ENCODE measurements at regions not wholly inside any gene's neighbourhood (a gene's known extent, or its start where the extent isn't known, plus 50 kb on each side); places are given as distances from the start of the nearest gene placed in this dataset.

- Mint-ChIP-seq H3K9me3 (ENCODE audit: low read depth, unreplicated experiment) (no peaks in the 10 kb centered on the region), H3K27ac (ENCODE audit: unreplicated experiment) (no peak overlapping the region), H3K27me3 (ENCODE audit: unreplicated experiment) (no peaks in the 10 kb centered on the region)
Observed at GRCh38 chr6:115798229-115798628, 262.5 kb downstream of the FRK start.

GRCh38 chr6:115796829-115797228 lies 263.9 kb downstream of the FRK start:
- CTCF ChIA-PET: no interaction called here
- Mint-ChIP-seq H3K27me3 (ENCODE audit: unreplicated experiment) (no peaks in the 10 kb centered on the region), H3K27ac (ENCODE audit: unreplicated experiment) (no peak overlapping the region), H3K4me3 (ENCODE audit: low read depth, unreplicated experiment) (no peak overlapping the region), H3K4me1 (ENCODE audit: low read depth, unreplicated experiment) (no peaks in the 10 kb centered on the region), H3K9me3 (ENCODE audit: low read depth, unreplicated experiment) (no peaks in the 10 kb centered on the region), H3K36me3 (ENCODE audit: insufficient read depth, unreplicated experiment) (no peaks in the 10 kb centered on the region)
- intact Hi-C loops (cut with micrococcal nuclease; ENCODE audit: unreplicated experiment): no loop called here
- BruUV-seq (replicated peaks): no TSS peak
- no peak for DNase-seq
- no peak for TF ChIP-seq CTCF (IDR thresholded peaks at IDR 0.05; ENCODE audit: unreplicated experiment)

More at GRCh38 chr6:115798229-115798628, 262.5 kb downstream of the FRK start:
- intact Hi-C loops (cut with micrococcal nuclease; ENCODE audit: unreplicated experiment): no loop called here
- Mint-ChIP-seq H3K4me3 (ENCODE audit: low read depth, unreplicated experiment) (no peak overlapping the region), H3K4me1 (ENCODE audit: low read depth, unreplicated experiment) (no peaks in the 10 kb centered on the region), H3K36me3 (ENCODE audit: insufficient read depth, unreplicated experiment) (no peaks in the 10 kb centered on the region)
- BruUV-seq (replicated peaks): no TSS peak
- no peak for DNase-seq
- CTCF ChIA-PET: no interaction called here
- no peak for TF ChIP-seq CTCF (IDR thresholded peaks at IDR 0.05; ENCODE audit: unreplicated experiment)

GRCh38 chr6:115796061-115796460 lies 264.6 kb downstream of the FRK start:
- BruUV-seq (replicated peaks): no TSS peak
- H3K27me3 Mint-ChIP-seq (ENCODE audit: unreplicated experiment): no peaks in the 10 kb centered on the region

GRCh38 chr6:115783402-115784061 lies 277.2 kb downstream of the FRK start:
- intact Hi-C loops (cut with micrococcal nuclease; ENCODE audit: unreplicated experiment): no loop called here
- TF ChIP-seq CTCF (IDR thresholded peaks at IDR 0.05; ENCODE audit: unreplicated experiment): no peak
- DNase-seq: peak; percentile 8
- peaks cover 9% of the 10 kb centered on the region for H3K4me1 Mint-ChIP-seq (ENCODE audit: low read depth, unreplicated experiment)
- CTCF ChIA-PET: interaction anchor here (1.0 kb wide), 1 partner anchor 56 kb away, joined by 3 read pairs; no protein-coding TSS in a partner anchor
- H3K27me3 Mint-ChIP-seq (ENCODE audit: unreplicated experiment): no peaks in the 10 kb centered on the region
- H3K27ac Mint-ChIP-seq (ENCODE audit: unreplicated experiment): no peak overlapping the region
- no peaks in the 10 kb centered on the region for H3K9me3 Mint-ChIP-seq (ENCODE audit: low read depth, unreplicated experiment)
- H3K4me3 Mint-ChIP-seq (ENCODE audit: low read depth, unreplicated experiment): no peak overlapping the region
- BruUV-seq (replicated peaks): no TSS peak
- no peaks in the 10 kb centered on the region for H3K36me3 Mint-ChIP-seq (ENCODE audit: insufficient read depth, unreplicated experiment)

More at GRCh38 chr6:115796061-115796460, 264.6 kb downstream of the FRK start:
- no peaks in the 10 kb centered on the region for H3K4me1 Mint-ChIP-seq (ENCODE audit: low read depth, unreplicated experiment)
- intact Hi-C loops (cut with micrococcal nuclease; ENCODE audit: unreplicated experiment): no loop called here
- H3K27ac Mint-ChIP-seq (ENCODE audit: unreplicated experiment): no peak overlapping the region
- CTCF ChIA-PET: no interaction called here
- no peak overlapping the region for H3K4me3 Mint-ChIP-seq (ENCODE audit: low read depth, unreplicated experiment)
- H3K36me3 Mint-ChIP-seq (ENCODE audit: insufficient read depth, unreplicated experiment): no peaks in the 10 kb centered on the region
- TF ChIP-seq CTCF (IDR thresholded peaks at IDR 0.05; ENCODE audit: unreplicated experiment): no peak
- no peak for DNase-seq
- no peaks in the 10 kb centered on the region for H3K9me3 Mint-ChIP-seq (ENCODE audit: low read depth, unreplicated experiment)

All from Calu3 (cell line).